ENCODE measurements at regions not wholly inside any gene's neighbourhood (a gene's known extent, or its start where the extent isn't known, plus 50 kb on each side); places are given as distances from the start of the nearest gene placed in this dataset.

DNA sequence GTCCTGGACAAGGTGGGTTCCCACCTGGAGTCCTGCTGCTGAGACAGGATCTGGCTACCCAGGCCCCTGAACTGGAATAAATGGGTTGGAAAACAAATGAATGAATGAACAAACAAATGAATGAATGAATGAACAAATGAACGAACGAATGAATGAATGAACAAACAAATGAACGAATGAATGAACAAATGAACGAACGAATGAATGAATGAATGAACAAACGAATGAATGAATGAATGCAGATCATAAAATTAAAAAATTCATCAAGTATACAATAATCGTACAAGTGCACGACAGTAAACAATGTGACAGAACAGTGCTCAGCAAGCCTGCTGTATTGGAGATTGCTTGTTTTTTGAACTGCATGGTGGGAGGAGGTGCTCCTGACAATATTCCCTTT is 2097.1 kb downstream of the MAT2B start:
- in situ Hi-C loops (cut with HindIII; ENCODE audit: low pct_ligation_motif_present, low pct_unique_long_range_greater_than_20kb, low sequenced_read_pairs): no loop called here
- DNase-seq: no peak

DNA sequence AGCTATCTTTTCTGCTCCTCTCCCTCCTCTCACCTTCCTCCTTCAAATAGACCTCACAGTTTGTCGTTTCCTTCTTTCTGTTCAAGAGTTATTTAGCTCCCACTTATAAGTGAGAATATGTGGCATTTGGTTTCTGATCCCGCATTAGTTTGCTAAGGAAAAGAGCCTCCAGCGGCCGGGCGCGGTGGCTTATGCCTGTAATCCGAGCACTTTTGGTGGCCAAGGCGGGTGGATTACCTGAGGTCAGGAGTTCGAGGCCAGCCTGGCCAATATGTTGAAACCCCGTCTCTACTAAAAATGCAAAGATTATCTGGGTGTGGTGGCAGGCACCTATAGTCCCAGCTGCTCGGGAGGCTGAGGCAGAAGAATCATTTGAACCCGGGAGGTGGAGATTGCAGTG is 2101.6 kb downstream of the MAT2B start:
- in situ Hi-C loops (cut with HindIII; ENCODE audit: low pct_ligation_motif_present, low pct_unique_long_range_greater_than_20kb, low sequenced_read_pairs): no loop called here
- DNase-seq: no peak

DNA sequence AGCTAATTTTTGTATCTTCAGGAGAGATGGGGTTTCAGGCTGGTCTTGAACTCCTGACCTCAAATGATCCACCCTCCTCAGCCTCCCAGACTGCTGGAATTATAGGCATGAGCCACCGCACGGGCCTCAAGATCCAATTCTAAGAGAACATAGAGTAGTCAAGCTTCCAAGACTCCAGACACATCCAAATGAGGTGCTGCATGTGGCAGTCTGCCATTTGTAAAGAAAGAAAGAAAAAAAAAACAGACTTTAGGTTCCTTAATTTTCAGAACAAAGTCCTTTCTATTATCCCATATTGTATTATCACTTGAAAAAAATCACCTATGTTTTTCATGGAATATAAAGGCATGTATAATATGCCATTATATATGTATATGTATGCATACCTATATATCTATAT is 2104.5 kb downstream of the MAT2B start:
- in situ Hi-C loops (cut with HindIII; ENCODE audit: low pct_ligation_motif_present, low pct_unique_long_range_greater_than_20kb, low sequenced_read_pairs): no loop called here
- DNase-seq: no peak

DNA sequence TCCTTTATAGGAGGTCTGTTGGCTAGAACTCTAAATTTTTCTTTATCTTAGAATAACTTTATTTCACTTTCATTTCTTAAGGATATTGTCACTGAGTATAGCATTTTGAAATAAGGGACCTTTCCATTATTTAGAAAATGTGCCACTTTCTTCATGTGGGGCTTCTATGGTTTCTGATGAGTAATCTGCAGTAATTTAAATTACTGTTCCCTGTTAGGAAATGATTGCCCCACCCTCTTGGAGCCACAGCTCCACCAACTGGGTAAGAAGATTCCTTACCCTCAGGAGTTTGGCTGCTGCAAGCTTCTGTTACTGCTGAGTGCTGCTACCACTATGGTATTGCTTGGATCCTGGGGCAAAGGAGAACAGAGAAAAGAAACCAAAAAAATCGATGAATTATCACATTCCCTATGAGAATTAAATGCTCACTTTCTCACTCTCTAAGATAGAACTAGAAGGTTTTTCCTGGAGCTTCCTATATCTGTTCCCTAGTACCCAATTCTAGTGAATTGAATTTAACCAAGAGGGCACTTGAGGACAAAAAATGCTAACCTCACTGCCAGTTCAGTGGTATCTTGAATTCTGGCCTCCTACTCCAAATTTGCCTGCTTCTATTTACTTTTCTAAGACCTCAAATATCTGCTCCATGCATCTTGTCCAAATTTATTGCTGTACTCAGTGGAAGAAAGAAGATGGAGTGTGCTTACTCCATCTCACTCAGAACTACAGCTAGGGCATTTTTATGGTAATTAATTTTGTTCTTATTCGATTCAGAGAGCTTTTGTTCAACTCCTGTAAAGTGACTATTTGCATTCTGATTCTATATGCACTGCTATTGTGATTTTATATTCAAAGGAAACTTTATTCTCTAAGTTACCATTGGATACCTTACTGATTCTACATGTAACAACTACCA is 2111.3 kb downstream of the MAT2B start:
- DNase-seq: no peak
- in situ Hi-C loops (cut with HindIII; ENCODE audit: low pct_ligation_motif_present, low pct_unique_long_range_greater_than_20kb, low sequenced_read_pairs): no loop called here

DNA sequence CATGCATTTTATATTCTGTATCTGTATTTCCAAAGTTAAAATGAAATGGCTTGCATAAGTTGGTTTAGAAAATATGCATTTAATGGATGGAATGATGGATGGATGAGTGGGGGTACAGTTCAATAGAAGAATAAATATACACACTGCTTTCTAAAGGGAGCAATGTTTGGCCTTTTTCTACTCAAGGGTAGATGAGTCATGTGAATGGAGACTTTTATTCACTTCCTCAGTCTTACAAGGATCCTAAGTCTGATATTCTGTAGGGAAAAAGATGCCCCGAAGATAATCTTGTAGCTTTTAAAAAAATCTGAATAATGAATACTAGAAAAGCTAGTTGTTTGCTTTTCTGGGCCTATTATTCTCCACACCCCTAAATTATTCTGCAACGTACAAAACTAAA is 2112.1 kb downstream of the MAT2B start:
- in situ Hi-C loops (cut with HindIII; ENCODE audit: low pct_ligation_motif_present, low pct_unique_long_range_greater_than_20kb, low sequenced_read_pairs): no loop called here
- no peak for DNase-seq

DNA sequence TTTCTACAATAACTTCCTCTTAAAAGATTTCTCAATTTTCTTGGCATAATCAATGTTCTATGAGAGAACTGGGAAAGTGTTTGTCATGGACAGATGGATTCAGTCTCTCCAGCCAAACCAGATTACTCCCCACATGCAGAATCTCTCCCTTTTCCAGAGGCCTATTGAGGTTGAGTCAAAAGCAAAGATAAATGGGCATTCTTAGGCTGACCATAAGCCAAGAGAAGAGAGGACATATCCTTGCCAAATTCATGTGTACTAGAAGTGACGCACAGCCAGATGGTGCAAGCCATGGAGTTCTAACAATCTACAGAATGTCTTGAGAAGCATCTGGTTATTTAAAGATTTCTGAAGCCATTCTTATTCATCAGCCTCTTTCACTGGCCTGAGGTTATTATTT is 2115.0 kb downstream of the MAT2B start:
- in situ Hi-C loops (cut with HindIII; ENCODE audit: low pct_ligation_motif_present, low pct_unique_long_range_greater_than_20kb, low sequenced_read_pairs): no loop called here
- DNase-seq: no peak

DNA sequence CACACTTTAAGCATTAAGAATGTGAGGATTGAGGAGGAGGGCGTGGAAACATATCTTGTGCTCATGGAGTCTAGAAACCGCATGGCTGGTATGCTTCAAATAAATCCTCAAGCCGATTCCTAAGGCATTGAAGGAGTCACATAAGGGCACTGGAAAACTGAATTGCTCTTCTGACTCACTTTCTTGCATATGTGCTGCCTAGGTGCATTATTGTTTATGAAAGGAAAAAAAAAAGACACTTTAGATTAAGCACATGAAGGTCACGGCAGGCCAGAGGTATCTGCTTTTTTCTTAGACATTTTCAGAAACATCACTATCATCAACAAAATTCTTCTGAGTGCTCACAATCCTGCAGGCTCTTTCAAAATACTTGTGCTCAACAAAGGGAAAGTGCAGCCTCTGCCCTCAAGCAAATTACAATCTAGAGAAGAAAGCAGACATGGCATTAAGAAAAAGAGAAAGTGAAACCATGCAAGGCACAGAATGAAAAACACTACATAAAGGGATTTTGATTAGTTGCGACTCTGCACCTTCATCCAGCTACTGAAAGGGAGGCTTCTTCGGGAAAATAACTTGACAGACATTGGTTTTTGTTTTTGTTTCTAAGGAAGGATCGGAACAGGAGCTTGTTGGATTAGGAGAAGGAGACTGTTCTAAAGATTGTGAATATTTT is 2117.6 kb downstream of the MAT2B start:
- in situ Hi-C loops (cut with HindIII; ENCODE audit: low pct_ligation_motif_present, low pct_unique_long_range_greater_than_20kb, low sequenced_read_pairs): no loop called here
- no peak for DNase-seq

DNA sequence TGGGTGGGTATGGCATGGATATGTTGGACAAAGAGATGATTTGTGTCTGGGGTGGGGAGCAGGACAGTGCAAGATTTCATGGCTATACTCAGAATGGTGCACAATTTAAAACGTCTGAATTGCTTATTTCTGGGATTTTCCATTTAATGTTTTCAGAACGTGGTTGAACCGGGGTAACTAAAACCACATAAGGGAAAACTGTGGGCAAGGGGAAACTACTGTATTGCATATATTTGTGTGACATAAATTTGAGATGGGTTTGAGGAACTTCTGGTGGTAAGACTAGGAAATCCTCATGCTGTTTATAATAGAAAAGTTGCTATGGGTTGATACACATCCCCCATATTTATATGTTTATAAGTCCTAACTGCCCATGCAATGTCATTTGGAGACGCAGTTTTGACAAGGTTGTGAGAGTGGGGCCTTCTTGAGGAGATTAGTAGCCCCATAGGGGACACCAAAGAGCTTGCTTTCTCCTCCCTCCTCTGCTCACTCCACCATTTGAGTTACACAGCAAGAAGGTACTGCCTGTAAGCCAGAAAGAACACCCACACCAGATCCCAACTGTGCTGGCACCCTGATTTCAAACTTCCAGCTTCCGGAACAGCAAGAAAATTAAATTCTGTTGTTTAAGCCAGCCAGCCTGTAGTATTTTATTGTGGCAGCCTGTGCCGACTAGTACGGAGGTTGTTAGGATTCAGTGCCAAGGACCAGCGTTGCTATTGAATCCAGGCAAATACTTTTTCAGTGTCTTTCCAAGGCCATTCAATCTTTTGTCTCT is 2118.9 kb downstream of the MAT2B start:
- DNase-seq: no peak
- in situ Hi-C loops (cut with HindIII; ENCODE audit: low pct_ligation_motif_present, low pct_unique_long_range_greater_than_20kb, low sequenced_read_pairs): no loop called here

DNA sequence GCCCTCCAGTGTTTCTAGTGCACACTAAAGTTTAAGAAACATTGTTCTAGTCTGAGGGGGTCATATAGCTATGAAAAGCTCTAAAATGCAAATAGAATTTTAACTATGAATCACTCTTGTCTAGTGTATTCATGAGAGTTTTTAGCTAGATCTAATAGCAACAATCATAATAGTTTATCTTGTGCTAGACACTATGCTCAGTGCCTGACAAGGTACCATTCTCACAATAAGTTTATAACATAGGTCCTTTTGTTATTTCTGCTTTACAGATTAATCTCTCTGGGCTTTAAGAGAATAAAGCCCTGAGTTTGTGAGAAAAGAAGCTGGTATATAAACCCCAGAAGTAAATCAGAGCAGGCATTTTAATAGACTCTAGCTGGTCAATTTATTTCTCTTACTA is 2120.7 kb downstream of the MAT2B start:
- no peak for DNase-seq
- in situ Hi-C loops (cut with HindIII; ENCODE audit: low pct_ligation_motif_present, low pct_unique_long_range_greater_than_20kb, low sequenced_read_pairs): no loop called here

DNA sequence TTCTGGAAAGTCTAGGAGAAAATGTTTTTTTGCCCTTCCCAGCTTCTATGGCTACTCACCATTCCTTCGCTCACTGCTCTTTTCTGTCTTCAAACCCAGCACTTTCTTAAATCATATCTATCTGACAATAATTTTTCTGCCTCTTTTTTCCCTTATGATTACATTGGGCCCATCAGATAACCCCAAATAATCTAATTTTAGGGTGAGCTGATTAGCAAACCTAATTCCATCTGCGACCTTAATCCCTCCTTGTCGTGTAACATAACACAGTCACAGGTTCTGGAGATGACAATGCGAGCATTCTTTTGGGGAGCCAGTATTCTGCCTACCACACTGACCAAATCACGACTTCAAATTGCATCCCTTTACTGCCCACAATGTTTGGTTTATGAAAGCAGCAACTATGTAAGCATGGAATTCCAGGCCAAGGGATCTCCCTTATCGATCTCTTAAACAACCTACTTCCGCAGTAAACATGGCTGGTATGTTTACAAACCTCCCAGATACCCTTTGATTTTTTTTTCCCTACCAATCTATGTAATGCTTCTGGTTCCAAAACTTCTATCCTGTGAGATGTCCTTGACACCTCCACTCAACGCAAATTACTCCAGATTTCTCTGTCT is 2122.2 kb downstream of the MAT2B start:
- DNase-seq: no peak
- in situ Hi-C loops (cut with HindIII; ENCODE audit: low pct_ligation_motif_present, low pct_unique_long_range_greater_than_20kb, low sequenced_read_pairs): no loop called here

DNA sequence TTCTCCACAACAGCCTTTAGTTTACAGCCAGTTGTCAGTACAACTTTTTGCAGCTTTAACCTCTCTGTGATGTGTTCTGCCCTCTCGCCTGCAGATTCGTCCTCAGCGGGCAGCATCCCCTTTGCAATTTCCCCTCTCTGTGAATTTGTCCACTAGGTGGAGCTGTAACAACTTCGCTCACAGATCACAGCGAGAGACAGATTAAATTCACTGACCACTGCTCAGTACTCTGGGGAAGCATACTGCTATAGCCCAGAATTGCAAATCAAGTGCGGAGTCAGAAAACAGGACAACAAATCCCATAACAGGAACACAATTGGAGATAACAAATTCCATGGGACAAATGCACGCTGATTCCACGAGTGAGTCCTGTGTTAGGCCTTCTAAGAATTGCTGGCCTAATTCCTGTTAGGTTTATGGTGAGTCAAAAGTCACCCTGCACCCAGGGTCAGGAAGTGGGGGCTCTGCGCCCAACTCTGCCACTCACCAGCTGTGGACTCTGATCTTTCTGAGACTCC is 2124.9 kb downstream of the MAT2B start:
- in situ Hi-C loops (cut with HindIII; ENCODE audit: low pct_ligation_motif_present, low pct_unique_long_range_greater_than_20kb, low sequenced_read_pairs): no loop called here
- peak; percentile 54 for DNase-seq

DNA sequence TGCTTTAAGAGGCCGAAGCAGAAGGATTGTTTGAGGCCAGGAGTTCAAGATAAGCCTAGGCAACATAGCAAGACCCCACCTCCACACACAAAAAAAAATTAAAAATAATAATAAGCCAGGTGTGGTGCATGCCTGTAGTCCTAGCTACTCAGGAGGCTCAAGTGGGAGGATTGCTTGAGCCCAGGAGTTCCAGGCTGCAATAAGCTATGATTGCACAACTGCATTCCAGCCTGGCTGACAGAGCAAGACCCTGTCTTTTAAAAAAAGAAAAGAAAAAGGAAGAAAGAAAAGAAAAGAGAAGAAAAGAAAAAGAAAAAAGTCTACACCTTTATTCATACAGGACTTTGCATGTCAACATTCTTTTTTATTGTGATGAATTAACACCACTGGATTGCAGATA is 2125.8 kb downstream of the MAT2B start:
- DNase-seq: no peak

DNA sequence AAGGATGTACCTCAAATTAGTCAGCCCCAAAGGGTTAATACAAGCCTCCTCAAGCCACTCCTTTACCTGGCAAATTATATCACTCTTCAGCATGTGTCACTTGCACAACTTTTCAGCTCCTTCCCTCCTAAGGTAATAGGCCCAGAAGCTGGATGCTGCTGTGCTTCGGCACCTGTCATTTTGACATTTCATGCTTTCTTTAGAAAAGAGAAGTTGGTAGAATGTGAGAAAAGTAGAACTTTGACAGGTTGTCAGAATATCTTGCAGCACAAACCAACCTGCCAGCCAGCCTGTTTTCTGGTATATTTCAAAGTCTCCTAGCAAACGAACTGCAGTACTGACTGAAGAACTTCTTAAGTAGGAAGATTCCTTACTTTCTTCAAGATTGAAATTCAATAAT is 2136.9 kb downstream of the MAT2B start:
- in situ Hi-C loops (cut with HindIII; ENCODE audit: low pct_ligation_motif_present, low pct_unique_long_range_greater_than_20kb, low sequenced_read_pairs): no loop called here
- no peak for DNase-seq

More for the DNA sequence above, 2125.8 kb downstream of the MAT2B start:
- in situ Hi-C loops (cut with HindIII; ENCODE audit: low pct_ligation_motif_present, low pct_unique_long_range_greater_than_20kb, low sequenced_read_pairs): no loop called here

DNA sequence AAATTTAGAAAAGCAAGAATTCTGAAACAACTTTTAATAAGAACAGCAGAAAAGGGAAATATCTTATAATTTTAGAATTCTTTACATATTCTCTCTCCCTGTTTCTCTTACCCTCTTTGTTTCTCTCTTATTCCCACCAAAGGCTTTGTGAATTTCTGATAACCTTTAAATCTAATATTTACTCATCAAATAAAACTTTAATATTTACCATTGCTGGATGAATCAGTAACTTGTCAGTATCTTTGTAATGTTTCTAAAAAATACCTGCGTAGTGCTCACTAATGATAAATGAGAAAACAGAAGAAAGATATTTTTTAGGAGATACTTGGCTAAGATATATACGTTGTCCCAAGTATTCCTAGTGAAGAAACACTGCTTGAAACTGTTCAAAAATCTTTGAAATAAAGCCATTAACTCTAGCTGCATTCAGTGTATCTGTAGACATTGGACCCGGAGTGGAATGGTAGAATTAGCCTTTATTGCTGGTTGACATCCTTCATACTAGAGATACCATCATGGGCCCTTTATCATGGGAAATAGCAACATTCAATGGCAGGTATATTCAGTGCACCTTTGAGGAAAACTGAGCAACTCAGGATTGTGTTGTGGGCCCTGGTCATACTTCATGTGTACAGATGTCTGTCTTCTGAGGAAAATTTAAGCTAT is 2160.4 kb downstream of the MAT2B start:
- no peak for DNase-seq
- in situ Hi-C loops (cut with HindIII; ENCODE audit: low pct_ligation_motif_present, low pct_unique_long_range_greater_than_20kb, low sequenced_read_pairs): no loop called here

DNA sequence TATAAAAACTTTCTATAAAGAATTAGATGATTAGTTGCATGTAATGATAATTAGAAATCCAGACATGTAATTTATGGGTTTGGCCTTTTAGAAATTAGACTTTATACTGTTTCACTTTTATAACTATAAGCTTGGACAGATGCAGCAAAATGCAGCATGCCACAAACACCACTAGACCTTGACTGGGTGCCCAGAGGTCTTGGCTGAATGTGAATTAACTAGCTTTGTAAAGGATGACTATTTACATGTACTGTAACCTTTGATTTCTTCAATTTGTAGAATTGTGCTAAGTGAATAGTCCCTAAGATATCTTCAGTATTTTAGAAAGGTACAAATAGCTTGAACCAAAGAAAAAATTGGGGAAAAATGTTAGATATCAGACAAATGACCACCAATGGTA is 2168.1 kb downstream of the MAT2B start:
- in situ Hi-C loops (cut with HindIII; ENCODE audit: low pct_ligation_motif_present, low pct_unique_long_range_greater_than_20kb, low sequenced_read_pairs): no loop called here
- no peak for DNase-seq

DNA sequence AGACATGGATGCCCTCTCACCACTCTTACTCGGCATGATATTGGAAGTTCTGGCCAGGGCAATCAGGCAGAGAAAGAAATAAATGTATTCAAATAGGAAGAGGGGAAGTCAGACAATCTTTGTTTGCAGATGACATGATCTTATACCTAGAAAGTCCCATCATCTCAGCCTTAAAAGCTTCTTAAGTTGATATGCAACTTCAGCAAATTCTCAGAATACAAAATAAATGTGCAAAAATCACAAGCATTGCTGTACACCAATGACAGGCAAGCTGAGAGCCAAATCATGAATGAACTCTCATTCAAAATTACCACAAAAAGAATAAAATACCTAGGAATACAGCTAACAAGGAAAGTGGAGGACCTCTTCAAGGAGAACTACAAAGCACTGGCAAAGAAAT is 2190.4 kb downstream of the MAT2B start:
- in situ Hi-C loops (cut with HindIII; ENCODE audit: low pct_ligation_motif_present, low pct_unique_long_range_greater_than_20kb, low sequenced_read_pairs): no loop called here
- DNase-seq: no peak

DNA sequence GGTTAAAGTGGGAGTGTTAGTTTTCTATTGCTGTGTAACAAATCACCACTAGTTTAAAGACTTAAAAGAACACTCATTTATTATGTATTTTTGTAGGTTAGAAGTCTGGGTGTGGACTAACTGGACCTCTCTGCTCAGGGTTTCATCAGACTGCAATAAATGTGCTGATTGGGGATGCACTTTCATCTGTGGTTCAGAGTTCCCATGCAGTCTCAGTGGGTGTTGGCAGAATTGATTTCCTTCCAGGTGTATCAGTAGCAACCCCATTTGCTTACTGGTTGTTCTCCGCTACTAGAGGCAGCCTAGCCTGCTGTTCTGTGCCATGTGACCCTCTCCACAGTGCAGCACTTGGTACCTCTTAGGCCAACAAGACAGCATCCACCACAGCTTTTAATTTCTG is 2200.5 kb downstream of the MAT2B start:
- DNase-seq: no peak
- in situ Hi-C loops (cut with HindIII; ENCODE audit: low pct_ligation_motif_present, low pct_unique_long_range_greater_than_20kb, low sequenced_read_pairs): no loop called here

DNA sequence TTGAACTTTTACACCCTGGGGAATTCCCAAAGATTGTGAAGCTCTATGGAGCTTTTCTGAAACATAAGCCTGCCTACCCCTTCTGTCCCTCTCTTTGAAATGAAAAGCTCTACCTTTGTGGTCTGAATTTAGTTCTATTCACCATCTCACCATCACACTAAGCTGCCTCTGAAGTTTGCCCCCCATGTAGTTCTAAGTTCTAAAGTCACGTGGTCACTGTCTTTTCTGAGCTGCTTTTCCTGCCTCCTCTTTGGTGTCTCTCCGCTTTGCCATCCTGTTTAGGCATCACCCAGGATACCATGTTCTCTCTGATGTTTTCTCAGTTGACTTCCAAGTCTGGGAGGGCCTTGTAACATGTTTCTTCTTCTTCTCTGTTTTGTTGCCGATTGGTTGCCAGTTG is 2206.6 kb downstream of the MAT2B start:
- in situ Hi-C loops (cut with HindIII; ENCODE audit: low pct_ligation_motif_present, low pct_unique_long_range_greater_than_20kb, low sequenced_read_pairs): no loop called here
- DNase-seq: no peak
